ENCODE measurements at regions not wholly inside any gene's neighbourhood (a gene's known extent, or its start where the extent isn't known, plus 50 kb on each side); places are given as distances from the start of the nearest gene placed in this dataset.

- no peak for DNase-seq (ENCODE audit: low spot score in 2 of 2)
- H3K27me3 ChIP-seq, result no peaks in the 10 kb centered on the region
- H3K27ac ChIP-seq, result no peak overlapping the region
- 59% methylated on average over 2 of the region's 2 CpGs for WGBS
- H3K4me1 ChIP-seq, result no peaks in the 10 kb centered on the region
- H3K4me3 ChIP-seq, result no peak overlapping the region
- H3K36me3 ChIP-seq, result no peaks in the 10 kb centered on the region
- H3K9me3 ChIP-seq, result no peaks in the 10 kb centered on the region
- TF ChIP-seq CTCF (IDR thresholded peaks at IDR 0.05), result no peak
- TF ChIP-seq POLR2A (IDR thresholded peaks at IDR 0.05), result no peak
- TF ChIP-seq POLR2AphosphoS5 (IDR thresholded peaks at IDR 0.05), result no peak
- no peak for TF ChIP-seq EP300 (IDR thresholded peaks at IDR 0.05)
Measured at GRCh38 chr1:101645810-101646209, 350.9 kb downstream of the OLFM3 start.

- H3K27ac ChIP-seq, result no peak overlapping the region
- no peak overlapping the region for H3K4me3 ChIP-seq
- TF ChIP-seq POLR2A (IDR thresholded peaks at IDR 0.05), result no peak
- TF ChIP-seq EP300 (IDR thresholded peaks at IDR 0.05), result no peak
- no peak for TF ChIP-seq POLR2AphosphoS5 (IDR thresholded peaks at IDR 0.05)
- TF ChIP-seq CTCF (IDR thresholded peaks at IDR 0.05), result no peak
- no peak for DNase-seq (ENCODE audit: low spot score in 2 of 2)
- H3K4me1 ChIP-seq, result no peaks in the 10 kb centered on the region
- WGBS, result 87% methylated on average over 3 of the region's 3 CpGs
- no peaks in the 10 kb centered on the region for H3K36me3 ChIP-seq
- no peaks in the 10 kb centered on the region for H3K27me3 ChIP-seq
- H3K9me3 ChIP-seq, result peaks cover 9% of the 10 kb centered on the region
Measured at GRCh38 chr1:101652484-101652883, 344.2 kb downstream of the OLFM3 start.

- DNase-seq (ENCODE audit: low spot score in 2 of 2), result no peak
- Histone ChIP-seq H3K4me1 (no peaks in the 10 kb centered on the region), H3K4me3 (no peak overlapping the region), H3K36me3 (no peaks in the 10 kb centered on the region), H3K9me3 (peaks cover 9% of the 10 kb centered on the region), H3K27me3 (no peaks in the 10 kb centered on the region), H3K27ac (no peak overlapping the region)
- TF ChIP-seq POLR2A (IDR thresholded peaks at IDR 0.05), result no peak
- WGBS, result 11% methylated on average over 3 of the region's 3 CpGs
Measured at GRCh38 chr1:101653482-101653946, 343.2 kb downstream of the OLFM3 start.

GRCh38 chr1:101664726-101665125, 332.0 kb downstream of the OLFM3 start:
- no peak overlapping the region for H3K27ac ChIP-seq
- no peaks in the 10 kb centered on the region for H3K27me3 ChIP-seq
- no peaks in the 10 kb centered on the region for H3K4me1 ChIP-seq
- DNase-seq (ENCODE audit: low spot score in 2 of 2), result no peak
- no peaks in the 10 kb centered on the region for H3K36me3 ChIP-seq
- 94% methylated on average over 3 of the region's 3 CpGs for WGBS
- H3K9me3 ChIP-seq, result peaks cover 24% of the 10 kb centered on the region
- TF ChIP-seq EP300 (IDR thresholded peaks at IDR 0.05) (no peak), POLR2AphosphoS5 (IDR thresholded peaks at IDR 0.05) (no peak), CTCF (IDR thresholded peaks at IDR 0.05) (no peak), POLR2A (IDR thresholded peaks at IDR 0.05) (no peak)
- no peak overlapping the region for H3K4me3 ChIP-seq

GRCh38 chr1:101667761-101668160, 329.0 kb downstream of the OLFM3 start:
- Histone ChIP-seq H3K4me3 (no peak overlapping the region), H3K4me1 (no peaks in the 10 kb centered on the region), H3K27me3 (no peaks in the 10 kb centered on the region), H3K27ac (no peak overlapping the region), H3K36me3 (no peaks in the 10 kb centered on the region), H3K9me3 (peaks cover 16% of the 10 kb centered on the region)
- DNase-seq (ENCODE audit: low spot score in 2 of 2), result no peak
- TF ChIP-seq EP300 (IDR thresholded peaks at IDR 0.05), result no peak
- no peak for TF ChIP-seq POLR2AphosphoS5 (IDR thresholded peaks at IDR 0.05)
- TF ChIP-seq CTCF (IDR thresholded peaks at IDR 0.05), result no peak
- TF ChIP-seq POLR2A (IDR thresholded peaks at IDR 0.05), result no peak
- WGBS, result 61% methylated on average over 2 of the region's 2 CpGs

- TF ChIP-seq POLR2AphosphoS5 (IDR thresholded peaks at IDR 0.05), result no peak
- no peak for TF ChIP-seq POLR2A (IDR thresholded peaks at IDR 0.05)
- no peak for TF ChIP-seq EP300 (IDR thresholded peaks at IDR 0.05)
- TF ChIP-seq CTCF (IDR thresholded peaks at IDR 0.05), result no peak
- 80% methylated on average over 2 of the region's 2 CpGs for WGBS
Measured at GRCh38 chr1:101683136-101683535, 313.6 kb downstream of the OLFM3 start.

More at GRCh38 chr1:101683136-101683535, 313.6 kb downstream of the OLFM3 start:
- Histone ChIP-seq H3K27ac (no peak overlapping the region), H3K27me3 (no peaks in the 10 kb centered on the region), H3K36me3 (no peaks in the 10 kb centered on the region), H3K9me3 (no peaks in the 10 kb centered on the region), H3K4me1 (no peaks in the 10 kb centered on the region), H3K4me3 (no peak overlapping the region)
- DNase-seq (ENCODE audit: low spot score in 2 of 2), result no peak

All from suprapubic skin (tissue), 4 donors.